ENCODE measurements at regions not wholly inside any gene's neighbourhood (a gene's known extent, or its start where the extent isn't known, plus 50 kb on each side); places are given as distances from the start of the nearest gene placed in this dataset.

- Histone ChIP-seq H4K20me1 (ENCODE audit: insufficient read depth, low read length) (no peaks in the 10 kb centered on the region), H3K27ac (ENCODE audit: extremely low read length, insufficient read depth, low read length) (no peak overlapping the region), H3K79me2 (ENCODE audit: insufficient read depth, low read length) (no peaks in the 10 kb centered on the region), H3K9me3 (ENCODE audit: low read length) (0 out of 2 replicates have a peak, but pooled peaks cover 3% of the 10 kb centered on the region), H3K4me1 (ENCODE audit: insufficient read depth, low read length) (no peaks in the 10 kb centered on the region), H2AFZ (ENCODE audit: low read length) (no peak overlapping the region), H3K36me3 (replicated peaks in 1 of 2; ENCODE audit: control insufficient read depth in 1 of 2, insufficient read depth in 2 of 2, low read length in 2 of 2) (no peaks in the 10 kb centered on the region), H3K4me2 (ENCODE audit: low read depth, low read length) (no peak overlapping the region), H3K4me3 (replicated peaks in 1 of 3; ENCODE audit: insufficient read depth in 1 of 3, low read depth in 2 of 3, low read length in 3 of 3) (no peak overlapping the region), H3K27me3 (ENCODE audit: control insufficient read depth in 1 of 2, insufficient read depth in 2 of 2, low read length in 2 of 2) (peaks cover 2 to 29% of the 10 kb centered on the region in 2 experiments; a peak in 3 of 5 replicates), H3K9ac (ENCODE audit: insufficient read depth, low read depth, low read length) (no peak overlapping the region)
- FAIRE-seq, result no peak
- POLR2A ChIA-PET, result no interaction called here
- no peak for ATAC-seq
- in situ Hi-C loops (cut with HindIII; ENCODE audit: extremely low pct_ligation_motif_present, low pct_unique_long_range_greater_than_20kb), result no loop called here
- BruUV-seq (replicated peaks), result no TSS peak
- WGBS (ENCODE audit: low lambda C conversion rate), result 2% methylated on average over 7 of the region's 7 CpGs
- intact Hi-C loops (cut with micrococcal nuclease; ENCODE audit: unreplicated experiment), result no loop called here
- CTCF ChIA-PET (ENCODE audit: low intra/inter-chr PET ratio, low total read pairs), result no interaction called here
- no peak for DNase-seq (ENCODE audit: low spot score)
- TF ChIP-seq ZNF552 (CRISPR knock-in tag; IDR thresholded peaks at IDR 0.05; ENCODE audit: borderline replicate concordance), result no peak
- no peak for TF ChIP-seq FOXM1 (CRISPR knock-in tag; IDR thresholded peaks at IDR 0.05)
- TF ChIP-seq HNRNPK (IDR thresholded peaks at IDR 0.05; ENCODE audit: low read depth, low read length, poor library complexity, severe bottlenecking), result no peak
- TF ChIP-seq ZNF83 (CRISPR knock-in tag; IDR thresholded peaks at IDR 0.05; ENCODE audit: borderline replicate concordance), result no peak
- TF ChIP-seq ZNF790 (CRISPR knock-in tag; IDR thresholded peaks at IDR 0.05; ENCODE audit: borderline replicate concordance), result no peak
- TF ChIP-seq, protein P1, sequence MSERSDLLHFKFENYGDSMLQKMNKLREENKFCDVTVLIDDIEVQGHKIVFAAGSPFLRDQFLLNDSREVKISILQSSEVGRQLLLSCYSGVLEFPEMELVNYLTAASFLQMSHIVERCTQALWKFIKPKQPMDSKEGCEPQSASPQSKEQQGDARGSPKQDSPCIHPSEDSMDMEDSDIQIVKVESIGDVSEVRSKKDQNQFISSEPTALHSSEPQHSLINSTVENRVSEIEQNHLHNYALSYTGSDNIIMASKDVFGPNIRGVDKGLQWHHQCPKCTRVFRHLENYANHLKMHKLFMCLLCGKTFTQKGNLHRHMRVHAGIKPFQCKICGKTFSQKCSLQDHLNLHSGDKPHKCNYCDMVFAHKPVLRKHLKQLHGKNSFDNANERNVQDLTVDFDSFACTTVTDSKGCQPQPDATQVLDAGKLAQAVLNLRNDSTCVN (CRISPR knock-in tag; IDR thresholded peaks at IDR 0.05; ENCODE audit: borderline replicate concordance), result no peak
- no peak for TF ChIP-seq ZNF121 (CRISPR knock-in tag; IDR thresholded peaks at IDR 0.05)
- no peak for TF ChIP-seq SMARCE1 (IDR thresholded peaks at IDR 0.05; ENCODE audit: borderline replicate concordance)
- TF ChIP-seq HMGXB3 (CRISPR knock-in tag; IDR thresholded peaks at IDR 0.05; ENCODE audit: borderline replicate concordance), result no peak
- no peak for TF ChIP-seq ZNF441 (CRISPR knock-in tag; IDR thresholded peaks at IDR 0.05; ENCODE audit: borderline replicate concordance)
- TF ChIP-seq ETV6 (CRISPR knock-in tag; conservative IDR thresholded peaks at IDR 0.05), result no peak
- TF ChIP-seq, protein P2, sequence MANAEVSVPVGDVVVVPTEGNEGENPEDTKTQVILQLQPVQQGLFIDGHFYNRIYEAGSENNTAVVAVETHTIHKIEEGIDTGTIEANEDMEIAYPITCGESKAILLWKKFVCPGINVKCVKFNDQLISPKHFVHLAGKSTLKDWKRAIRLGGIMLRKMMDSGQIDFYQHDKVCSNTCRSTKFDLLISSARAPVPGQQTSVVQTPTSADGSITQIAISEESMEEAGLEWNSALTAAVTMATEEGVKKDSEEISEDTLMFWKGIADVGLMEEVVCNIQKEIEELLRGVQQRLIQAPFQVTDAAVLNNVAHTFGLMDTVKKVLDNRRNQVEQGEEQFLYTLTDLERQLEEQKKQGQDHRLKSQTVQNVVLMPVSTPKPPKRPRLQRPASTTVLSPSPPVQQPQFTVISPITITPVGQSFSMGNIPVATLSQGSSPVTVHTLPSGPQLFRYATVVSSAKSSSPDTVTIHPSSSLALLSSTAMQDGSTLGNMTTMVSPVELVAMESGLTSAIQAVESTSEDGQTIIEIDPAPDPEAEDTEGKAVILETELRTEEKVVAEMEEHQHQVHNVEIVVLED (CRISPR knock-in tag; IDR thresholded peaks at IDR 0.05; ENCODE audit: borderline replicate concordance), result no peak
- no peak for TF ChIP-seq CEBPG (CRISPR knock-in tag; IDR thresholded peaks at IDR 0.05)
- no peak for TF ChIP-seq ZNF777 (CRISPR knock-in tag; IDR thresholded peaks at IDR 0.05)
- TF ChIP-seq ZNF180 (CRISPR knock-in tag; IDR thresholded peaks at IDR 0.05; ENCODE audit: borderline replicate concordance, low read depth), result no peak
These were observed 71.7 kb upstream of the GTSF1L start for GRCh38 chr20:43798291-43799149.

All from HepG2 (cell line).